GM21528 (cell line): ENCODE measurements at regions not wholly inside any gene's neighbourhood (a gene's known extent, or its start where the extent isn't known, plus 50 kb on each side); places are given as distances from the start of the nearest gene placed in this dataset.
"Not testable (repeated sequence)": the region's sequence is repeated elsewhere in the genome, so short reads cannot be mapped to it uniquely, and the experiment has no call there.

Experiments
- ATAC-seq: cut with Tn5 transposase; IDR thresholded peaks from one replicate; pipeline ENCODE4 v1.9.1; 2021; ENCODE audit warnings: mild to moderate bottlenecking, moderate library complexity; ENCODE audit not compliant: unreplicated experiment, low FRiP score

DNA sequence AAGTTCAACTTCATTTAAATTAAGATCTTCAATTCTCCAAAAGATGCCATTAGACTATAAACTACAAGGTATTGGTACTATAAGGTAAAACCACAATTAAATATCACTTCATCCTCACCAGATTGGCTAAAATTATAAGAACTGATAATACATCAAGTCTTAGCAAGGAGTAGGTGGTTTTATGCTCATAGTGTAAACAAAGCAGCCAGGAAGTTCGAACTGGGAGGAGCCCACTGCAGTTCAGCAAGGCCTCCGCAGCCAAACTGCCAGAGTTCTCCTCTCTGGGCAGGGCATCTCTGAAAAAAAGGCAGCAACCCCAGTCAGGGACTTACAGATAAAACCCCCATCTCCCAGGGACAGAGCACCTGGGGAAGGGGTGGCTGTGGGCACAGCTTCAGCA is 91.6 kb upstream of the SETMAR start:
- no peak for ATAC-seq

DNA sequence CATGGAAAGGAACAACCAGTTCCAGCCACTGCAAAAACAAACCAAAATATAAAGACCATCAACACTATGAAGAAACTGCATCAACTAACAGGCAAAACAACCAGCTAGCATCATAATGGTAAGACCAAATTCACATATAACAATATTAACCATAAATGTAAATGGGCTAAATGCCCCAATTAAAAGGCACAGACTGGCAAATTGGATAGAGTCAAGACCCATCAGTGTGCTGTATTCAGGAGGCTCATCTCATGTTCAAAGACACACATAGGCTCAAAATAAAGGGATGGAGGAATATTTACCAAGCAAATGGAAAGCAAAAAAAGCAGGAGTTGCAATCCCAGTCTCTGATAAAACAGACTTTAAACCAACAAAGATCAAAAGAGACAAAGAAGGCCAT is 89.7 kb upstream of the SETMAR start:
- ATAC-seq, result not testable (repeated sequence)

- not testable (repeated sequence) for ATAC-seq
These were observed 86.2 kb upstream of the SETMAR start for GRCh38 chr3:4216974-4217373.

DNA sequence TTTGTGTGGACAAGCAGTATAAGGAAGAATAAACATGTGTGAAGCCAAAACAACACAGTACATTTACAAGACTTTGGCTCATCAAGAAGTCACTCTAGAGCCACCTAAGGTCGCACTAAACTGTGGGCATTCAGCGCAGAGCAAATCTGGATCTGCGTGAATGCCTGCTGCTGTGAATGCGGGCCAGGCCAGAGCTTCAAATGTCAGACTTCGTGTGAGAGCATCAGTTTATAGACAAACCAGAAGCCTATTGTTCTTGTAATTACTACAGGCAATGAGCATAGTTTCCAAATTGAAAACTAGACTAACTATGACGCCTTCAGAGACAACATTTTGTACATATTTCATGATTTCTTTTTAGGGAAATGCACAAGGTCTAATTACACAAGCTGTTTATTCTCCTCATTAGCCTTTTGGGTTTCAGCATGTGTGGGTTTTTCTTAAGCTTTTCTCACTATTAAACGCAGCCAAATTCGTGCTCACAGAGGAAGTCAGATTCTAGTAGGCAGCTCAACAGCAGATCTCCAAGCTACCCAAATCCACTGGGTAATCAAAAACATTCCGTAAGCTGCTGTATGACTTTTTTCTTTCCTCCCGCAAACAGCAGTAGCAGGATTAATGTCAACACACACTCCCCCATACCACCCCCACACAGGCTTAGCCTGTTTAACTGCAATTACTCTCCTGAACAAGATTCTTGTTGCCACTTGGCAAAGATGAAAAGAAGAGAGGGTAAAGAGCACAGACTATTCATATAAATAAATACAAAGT is 84.5 kb upstream of the SETMAR start:
- ATAC-seq, result no peak

GRCh38 chr3:4219227-4219568 is 84.0 kb upstream of the SETMAR start:
- no peak for ATAC-seq

GRCh38 chr3:4220065-4220464 is 83.1 kb upstream of the SETMAR start:
- ATAC-seq, result no peak

GRCh38 chr3:4222574-4223175 is 80.5 kb upstream of the SETMAR start:
- ATAC-seq, result no peak

- no peak for ATAC-seq
These were observed 79.4 kb upstream of the SETMAR start for GRCh38 chr3:4223777-4224176.

DNA sequence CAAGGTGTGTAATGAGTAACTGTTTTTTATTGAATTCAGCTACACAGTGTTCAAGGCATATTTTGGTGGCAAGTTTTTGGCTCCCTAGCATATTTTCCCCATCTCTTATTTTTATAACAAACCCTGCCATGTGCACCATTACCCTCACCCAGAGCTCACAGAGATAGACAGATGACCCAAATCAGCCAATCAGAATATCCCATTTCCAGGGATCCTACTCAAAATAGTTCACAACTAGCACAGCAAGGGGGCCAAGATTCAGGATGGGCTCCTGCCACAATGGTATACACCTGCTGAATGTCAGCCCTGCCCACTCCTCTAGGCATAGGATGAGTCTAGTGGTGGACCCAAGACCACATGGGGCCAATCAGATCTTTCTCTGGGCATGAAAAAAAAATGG is 78.8 kb upstream of the SETMAR start:
- no peak for ATAC-seq

DNA sequence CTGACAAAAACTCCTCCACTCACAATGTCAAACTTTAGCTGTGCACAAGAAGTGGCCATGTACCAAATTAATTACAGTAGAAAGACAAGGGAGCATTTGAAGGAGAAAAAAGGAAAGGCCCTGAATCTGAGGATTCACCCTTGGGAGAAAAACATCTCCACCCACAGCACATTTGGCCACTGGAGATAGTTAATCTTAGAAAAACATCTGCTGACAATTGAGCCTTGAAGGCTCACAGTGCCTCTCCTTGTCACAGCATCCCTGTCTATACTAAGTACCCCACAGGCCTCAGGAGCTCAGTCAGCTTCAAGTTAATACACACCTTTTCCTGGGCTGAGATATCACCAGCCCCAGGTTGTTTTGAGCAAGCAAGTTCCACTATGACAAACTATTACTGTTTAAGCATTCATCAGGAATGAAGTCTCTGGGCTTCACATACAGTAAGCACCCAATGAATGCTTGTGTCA is 78.1 kb upstream of the SETMAR start:
- no peak for ATAC-seq

DNA sequence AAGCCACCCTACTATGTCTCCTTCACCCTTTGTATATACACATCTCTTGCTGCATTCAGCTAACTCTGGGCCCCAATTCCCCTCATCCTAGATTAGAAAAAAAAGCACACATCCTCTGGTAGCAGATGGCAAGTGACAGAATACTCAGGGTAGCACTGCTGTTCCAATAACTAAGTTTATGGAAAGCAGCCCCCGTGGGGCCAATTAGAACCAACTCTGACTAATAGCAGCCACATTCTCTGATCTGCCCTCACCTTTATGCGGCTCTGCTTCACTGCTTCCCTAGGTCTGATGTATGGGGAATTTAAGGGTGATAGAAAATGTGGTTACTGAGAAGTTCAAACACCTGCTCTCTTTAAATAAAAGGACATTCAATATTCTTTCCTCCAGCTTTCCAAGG is 74.9 kb upstream of the SETMAR start:
- ATAC-seq, result no peak

DNA sequence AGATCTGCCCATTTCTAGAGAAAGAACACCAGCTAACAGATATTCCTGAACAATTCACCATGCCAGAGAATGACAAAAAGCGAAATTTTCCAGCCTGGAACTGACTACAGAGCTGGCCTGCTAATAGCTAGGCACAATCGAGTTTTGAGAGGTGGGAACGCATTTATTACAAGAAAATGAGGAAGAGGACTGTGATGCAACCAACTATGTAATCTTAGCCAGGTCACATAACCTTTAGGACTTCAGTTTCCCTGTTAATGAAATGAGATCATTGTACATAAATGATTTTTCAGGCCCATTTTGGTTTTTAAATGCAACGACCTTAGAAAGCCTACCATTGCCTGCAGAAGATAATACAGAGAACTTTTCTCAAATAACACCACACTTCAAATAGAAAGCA is 72.1 kb upstream of the SETMAR start:
- no peak for ATAC-seq

DNA sequence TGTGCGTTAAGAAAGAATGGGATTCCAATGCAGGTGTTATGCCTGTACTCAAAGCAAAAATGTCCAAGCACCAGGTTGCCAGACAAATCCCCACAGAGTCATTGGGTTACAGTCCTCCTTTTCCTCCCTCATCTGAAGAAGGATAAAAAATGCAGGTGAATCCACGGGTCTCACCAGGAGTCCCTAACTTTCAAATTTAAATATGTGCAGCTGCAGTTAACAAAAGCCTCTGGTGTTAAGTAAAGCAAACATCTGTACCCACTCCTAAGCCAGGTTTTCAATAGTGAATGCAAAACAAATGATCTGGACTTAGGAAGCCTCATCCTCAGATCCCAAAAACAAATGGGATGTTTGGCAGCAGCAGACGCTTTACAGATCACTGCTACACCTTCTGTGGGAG is 70.4 kb upstream of the SETMAR start:
- ATAC-seq, result no peak

DNA sequence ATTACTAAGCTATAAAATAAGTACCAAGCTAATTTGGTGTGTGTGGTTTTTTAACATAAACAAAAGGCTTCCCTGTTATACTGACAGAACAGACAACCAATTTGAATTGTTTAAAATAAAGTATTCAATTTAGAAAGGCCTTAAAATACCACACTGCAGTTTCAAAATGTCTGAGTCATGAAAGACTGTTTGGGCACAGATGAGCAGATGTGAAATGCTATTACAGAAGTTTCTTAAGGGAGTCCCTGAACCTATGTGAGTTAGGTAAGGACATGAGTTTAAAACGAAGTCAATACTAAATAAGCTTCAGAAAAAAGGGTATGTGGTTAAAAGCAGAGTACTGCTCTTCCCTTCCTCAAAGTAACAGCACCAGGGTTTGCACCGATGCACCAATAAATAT is 69.7 kb upstream of the SETMAR start:
- ATAC-seq, result no peak

- ATAC-seq, result no peak
These were observed 68.3 kb upstream of the SETMAR start for GRCh38 chr3:4234889-4235288.

DNA sequence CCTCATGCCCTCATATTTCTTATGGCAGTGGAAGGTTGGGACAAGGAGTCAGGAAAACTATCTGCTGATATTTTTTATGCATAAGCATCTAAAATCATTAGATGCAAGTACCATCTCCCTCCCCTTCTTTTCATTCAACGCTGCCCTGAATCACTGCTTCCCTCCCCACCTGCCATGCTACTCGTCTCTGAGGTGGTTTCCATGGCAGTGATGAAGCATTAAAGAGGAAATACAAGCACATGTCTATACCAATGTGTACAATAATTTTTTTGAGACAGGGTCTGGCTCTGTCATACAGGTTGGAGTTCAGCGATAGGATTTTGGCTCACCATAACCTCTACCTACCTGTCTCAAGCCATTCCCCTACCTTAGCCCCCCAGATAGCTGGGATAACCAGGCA is 67.5 kb upstream of the SETMAR start:
- ATAC-seq, result no peak

GRCh38 chr3:4241595-4242170 is 61.5 kb upstream of the SETMAR start:
- no peak for ATAC-seq

DNA sequence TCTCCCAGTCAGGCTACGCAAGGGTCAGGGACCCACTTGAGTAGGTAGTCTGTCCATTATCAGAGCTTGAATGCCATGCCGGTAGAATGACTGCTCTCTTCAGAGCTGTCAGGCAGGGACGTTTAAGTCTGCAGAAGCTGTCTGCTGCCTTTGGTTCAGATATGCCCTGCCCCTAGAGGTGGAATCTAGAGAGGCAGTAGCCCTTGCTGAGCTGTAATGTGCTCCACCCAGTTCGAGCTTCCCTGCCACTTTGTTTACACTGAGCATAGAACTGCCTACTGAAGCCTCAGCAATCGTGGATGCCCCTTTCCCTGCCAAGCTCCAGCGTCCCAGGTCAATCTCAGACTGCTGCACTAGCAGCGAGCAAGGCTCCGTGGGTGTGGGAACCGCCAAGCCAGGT is 57.5 kb upstream of the SETMAR start:
- ATAC-seq, result no peak

- ATAC-seq, result no peak
These were observed 55.8 kb upstream of the SETMAR start for GRCh38 chr3:4247391-4247790.

GRCh38 chr3:4250064-4250463 is 53.1 kb upstream of the SETMAR start:
- ATAC-seq, result no peak

- no peak for ATAC-seq
These were observed 51.8 kb upstream of the SETMAR start for GRCh38 chr3:4251412-4251811.
